A549 (cell line): ENCODE measurements at regions not wholly inside any gene's neighbourhood (a gene's known extent, or its start where the extent isn't known, plus 50 kb on each side); places are given as distances from the start of the nearest gene placed in this dataset.

Experiments
- ATAC-seq, 2 experiments: fragments of 200-7000 bp in 1 of 2; fragments of >200 bp in 1 of 2; cut with Nextera tagmentation in 1 of 2; cut with Tn5 transposase in 1 of 2; 3 replicates each; pipeline versions ENCODE4 v1.8.0 to v1.9.1; 2018 to 2020; ENCODE audit warnings: mild to moderate bottlenecking in 1 of 2, moderate library complexity in 1 of 2
- CTCF ChIA-PET: fragments of 300-600 bp; sonication (Branson Sonifier 250); formaldehyde crosslinking; extraction: SDS; loops from one replicate; lab custom pipeline; 2021; ENCODE audit warnings: antibody characterized with exemption, inconsistent platforms; lab: Yijun Ruan, JAX
- POLR2A ChIA-PET: fragments of 350-600 bp; formaldehyde crosslinking; extraction: SDS; loops from one replicate; lab custom pipeline; 2021; ENCODE audit warnings: antibody characterized with exemption, inconsistent platforms; lab: Yijun Ruan, JAX
- DNase-seq, 2 experiments: peaks; one replicate each; pipeline versions ENCODE4 v3.0.0 to v3.0.0-alpha.2; 2011 to 2016; ENCODE audit warnings: low read depth in 1 of 2, low spot score in 1 of 2
- FAIRE-seq: peaks from 2 replicates; lab custom pipeline; 2011; peaks lifted over from hg19 to GRCh38; lab: Jason Lieb, UNC
- H3K27ac ChIP-seq, 2 experiments: fragments of >200 bp; sonication (Bioruptor Twin); formaldehyde crosslinking; 3 replicates each; pipeline ENCODE4 v1.5.1; 2016 to 2017
- H3K4me1 ChIP-seq: fragments of >200 bp; sonication (Bioruptor Twin); formaldehyde crosslinking; 3 replicates; pipeline ENCODE4 v1.6.1; 2016
- H3K4me2 ChIP-seq: fragments of >200 bp; sonication (Bioruptor Twin); formaldehyde crosslinking; 3 replicates; pipeline ENCODE4 v1.6.1; 2016
- H3K4me3 ChIP-seq: fragments of >200 bp; sonication (Bioruptor Twin); formaldehyde crosslinking; 3 replicates; pipeline ENCODE4 v1.5.1; 2016
- H3K9me3 ChIP-seq: fragments of >200 bp; sonication (Bioruptor Twin); formaldehyde crosslinking; 3 replicates; pipeline ENCODE4 v1.6.1; 2016
- CBX2 ChIP-seq: fragments of 200-600 bp; sonication (generic); IDR thresholded peaks from 2 replicates; pipeline ENCODE4 v1.6.1; 2016; ENCODE audit warnings: low read depth, mild to moderate bottlenecking, borderline replicate concordance
- CBX8 ChIP-seq: fragments of 200-600 bp; sonication (generic); IDR thresholded peaks from 2 replicates; pipeline ENCODE4 v1.6.1; 2016
- EHF ChIP-seq: fragments of 250-450 bp; sonication (Bioruptor Pico); IDR thresholded peaks from 2 replicates; pipeline ENCODE4 v1.5.0; 2020; ENCODE audit warnings: mild to moderate bottlenecking
- ELK1 ChIP-seq: fragments of 150-350 bp; IDR thresholded peaks from 2 replicates; pipeline ENCODE4 v1.6.1; 2014; ENCODE audit warnings: low read depth, mild to moderate bottlenecking, low read length
- FOSB ChIP-seq: fragments of 250-450 bp; sonication (Bioruptor Pico); IDR thresholded peaks from 2 replicates; pipeline ENCODE4 v1.5.0; 2020; ENCODE audit warnings: mild to moderate bottlenecking, moderate library complexity
- GATA3 ChIP-seq: IDR thresholded peaks from 2 replicates; pipeline ENCODE4 v1.6.1; 2012; ENCODE audit warnings: borderline replicate concordance
- HDAC2 ChIP-seq: fragments of 200-600 bp; sonication (generic); IDR thresholded peaks from 2 replicates; pipeline ENCODE4 v1.6.1; 2016
- JUN ChIP-seq, 2 experiments: fragments of >200 bp; sonication (Bioruptor Twin); formaldehyde crosslinking; IDR thresholded peaks; 2 replicates in 1 of 2; 3 replicates in 1 of 2; pipeline ENCODE4 v1.6.1; 2016 to 2017
- KDM1A ChIP-seq: fragments of 200-600 bp; sonication (generic); IDR thresholded peaks from 2 replicates; pipeline ENCODE4 v1.6.1; 2016; ENCODE audit warnings: low read depth, mild to moderate bottlenecking
- MAFK ChIP-seq: fragments of 450-650 bp; IDR thresholded peaks from 2 replicates; pipeline ENCODE4 v1.6.1; 2014; ENCODE audit not compliant: partially characterized antibody
- MAZ ChIP-seq: fragments of 150-350 bp; IDR thresholded peaks from 2 replicates; pipeline ENCODE4 v1.6.1; 2014; ENCODE audit warnings: antibody characterized with exemption, low read depth, low read length, borderline replicate concordance
- MYC ChIP-seq: IDR thresholded peaks from 2 replicates; pipeline ENCODE4 v1.6.1; 2012; ENCODE audit warnings: mild to moderate bottlenecking, inconsistent platforms, low read length, improper control_type of control experiment, borderline replicate concordance
- NFE2L2 ChIP-seq: fragments of 150-350 bp; conservative IDR thresholded peaks from 2 replicates; pipeline ENCODE4 v1.6.1; 2014; ENCODE audit warnings: low read length
- NR3C1 ChIP-seq: fragments of >200 bp; sonication (Bioruptor Twin); formaldehyde crosslinking; IDR thresholded peaks from 3 replicates; pipeline ENCODE4 v1.6.1; 2017
- PHF8 ChIP-seq: fragments of 200-600 bp; sonication (generic); IDR thresholded peaks from 2 replicates; pipeline ENCODE4 v1.6.1; 2016; ENCODE audit warnings: low read depth, mild to moderate bottlenecking, antibody characterized with exemption, moderate library complexity, borderline replicate concordance
- POLR2A ChIP-seq: IDR thresholded peaks from 2 replicates; pipeline ENCODE4 v1.6.1; 2012; ENCODE audit warnings: mild to moderate bottlenecking, low read length
- POLR2AphosphoS2 ChIP-seq: conservative IDR thresholded peaks from 2 replicates; pipeline ENCODE4 v1.6.1; 2012; ENCODE audit warnings: low read length, improper control_type of control experiment, inconsistent platforms
- RARB ChIP-seq: fragments of 250-450 bp; sonication (Bioruptor Pico); IDR thresholded peaks from 2 replicates; pipeline ENCODE4 v1.8.0; 2021; ENCODE audit warnings: mild to moderate bottlenecking, moderate library complexity
- RCOR1 ChIP-seq: fragments of 150-350 bp; IDR thresholded peaks from 2 replicates; pipeline ENCODE4 v1.6.1; 2014; ENCODE audit warnings: antibody characterized with exemption, low read length, low read depth
- REST ChIP-seq: fragments of 200-600 bp; sonication (generic); IDR thresholded peaks from 2 replicates; pipeline ENCODE4 v1.6.1; 2016; ENCODE audit warnings: antibody characterized with exemption, mild to moderate bottlenecking, moderate library complexity
- SREBF2 ChIP-seq: fragments of 450-650 bp; IDR thresholded peaks from 2 replicates; pipeline ENCODE4 v1.6.1; 2014; ENCODE audit warnings: mild to moderate bottlenecking, moderate library complexity
- ZC3H11A ChIP-seq: fragments of 450-650 bp; IDR thresholded peaks from 2 replicates; pipeline ENCODE4 v1.6.1; 2014; ENCODE audit warnings: antibody characterized with exemption, mild to moderate bottlenecking
- ZNF302 ChIP-seq: fragments of 250-450 bp; sonication (Bioruptor Pico); IDR thresholded peaks from 2 replicates; pipeline ENCODE4 v1.9.0; 2021; ENCODE audit warnings: inconsistent platforms, mild to moderate bottlenecking, moderate library complexity
- WGBS: methylation state at CpG from one replicate; pipeline ENCODE4 v1.1.6; 2017; ENCODE audit errors: missing lambda C conversion rate; 5-methylcytosine and 5-hydroxymethylcytosine counted together
- TF ChIP-seq, protein P1 (sequence below): fragments of >200 bp; sonication (Bioruptor Twin); formaldehyde crosslinking; IDR thresholded peaks from 3 replicates; pipeline ENCODE4 v1.5.1; 2016

DNA sequence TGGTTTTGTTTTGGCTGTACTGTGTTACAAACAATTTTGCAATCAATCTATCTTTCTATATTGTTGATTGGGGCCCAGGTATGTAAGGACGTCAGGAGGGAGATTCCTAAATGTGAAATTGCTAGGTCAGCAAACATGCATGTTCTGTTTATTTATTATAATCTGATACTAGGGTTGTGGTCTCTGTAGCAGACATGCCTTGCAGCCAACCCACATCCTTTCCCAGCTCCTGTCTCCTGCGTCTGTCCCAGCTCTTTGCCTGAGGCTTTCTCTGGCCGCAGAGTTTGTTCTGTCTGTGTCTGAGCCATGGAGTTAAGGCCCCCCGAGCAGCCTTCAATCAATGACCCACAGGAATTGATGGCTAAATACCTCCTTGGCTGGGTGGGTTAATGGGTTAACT is 124.0 kb upstream of the ZEB1 start:
- CTCF ChIA-PET, result no interaction called here
- WGBS, result 44% methylated on average over 4 of the region's 4 CpGs
- H3K9me3 ChIP-seq, result no peaks in the 10 kb centered on the region
- H3K4me2 ChIP-seq, result no peak overlapping the region
- FAIRE-seq, result no peak
- no peak for DNase-seq
- POLR2A ChIA-PET, result no interaction called here
- ATAC-seq, result no peak
- TF ChIP-seq REST (no peak), MAFK (peak; percentile 90)
- no peak overlapping the region for H3K4me3 ChIP-seq
- no peak overlapping the region for H3K27ac ChIP-seq
- H3K4me1 ChIP-seq, result no peaks in the 10 kb centered on the region

- WGBS, result 57% methylated on average over 5 of the region's 5 CpGs
- ChIA-PET POLR2A (no interaction called here), CTCF (no interaction called here)
- no peak for DNase-seq
- no peak overlapping the region for H3K27ac ChIP-seq
- no peak for ATAC-seq
- no peak overlapping the region for H3K4me2 ChIP-seq
- H3K9me3 ChIP-seq, result no peaks in the 10 kb centered on the region
- FAIRE-seq, result no peak
- no peak overlapping the region for H3K4me3 ChIP-seq
- no peaks in the 10 kb centered on the region for H3K4me1 ChIP-seq
- no peak for TF ChIP-seq POLR2A
- no peak for TF ChIP-seq NR3C1
- no peak for TF ChIP-seq GATA3
- no peak for TF ChIP-seq RCOR1
- no peak for TF ChIP-seq CBX8
- TF ChIP-seq FOSB (CRISPR knock-in tag), result no peak
- TF ChIP-seq POLR2AphosphoS2, result no peak
- TF ChIP-seq HDAC2, result no peak
- TF ChIP-seq PHF8, result no peak
- TF ChIP-seq EHF, result no peak
- no peak for TF ChIP-seq SREBF2
- no peak for TF ChIP-seq KDM1A
- TF ChIP-seq MAZ, result no peak
- TF ChIP-seq ZC3H11A, result no peak
- TF ChIP-seq CBX2, result no peak
Observed at GRCh38 chr10:31197886-31198285, 121.1 kb upstream of the ZEB1 start.

GRCh38 chr10:31204090-31204489 is 114.9 kb upstream of the ZEB1 start:
- WGBS, result 69% methylated on average over 4 of the region's 4 CpGs
- H3K4me3 ChIP-seq, result no peak overlapping the region
- H3K9me3 ChIP-seq, result peaks cover 2% of the 10 kb centered on the region; the same call in 1 of the 3 replicates
- FAIRE-seq (no peak), DNase-seq (no peak), ATAC-seq (no peak)
- no peak for TF ChIP-seq JUN (IDR thresholded peaks at IDR 0.05)
- TF ChIP-seq REST, result no peak
- no peak for TF ChIP-seq NFE2L2
- no peak for TF ChIP-seq ELK1
- TF ChIP-seq PHF8, result no peak
- TF ChIP-seq ZNF302 (CRISPR knock-in tag), result no peak
- no peak for TF ChIP-seq CBX2
- TF ChIP-seq RARB (CRISPR knock-in tag), result no peak
- TF ChIP-seq MYC, result no peak
- TF ChIP-seq, protein P1, sequence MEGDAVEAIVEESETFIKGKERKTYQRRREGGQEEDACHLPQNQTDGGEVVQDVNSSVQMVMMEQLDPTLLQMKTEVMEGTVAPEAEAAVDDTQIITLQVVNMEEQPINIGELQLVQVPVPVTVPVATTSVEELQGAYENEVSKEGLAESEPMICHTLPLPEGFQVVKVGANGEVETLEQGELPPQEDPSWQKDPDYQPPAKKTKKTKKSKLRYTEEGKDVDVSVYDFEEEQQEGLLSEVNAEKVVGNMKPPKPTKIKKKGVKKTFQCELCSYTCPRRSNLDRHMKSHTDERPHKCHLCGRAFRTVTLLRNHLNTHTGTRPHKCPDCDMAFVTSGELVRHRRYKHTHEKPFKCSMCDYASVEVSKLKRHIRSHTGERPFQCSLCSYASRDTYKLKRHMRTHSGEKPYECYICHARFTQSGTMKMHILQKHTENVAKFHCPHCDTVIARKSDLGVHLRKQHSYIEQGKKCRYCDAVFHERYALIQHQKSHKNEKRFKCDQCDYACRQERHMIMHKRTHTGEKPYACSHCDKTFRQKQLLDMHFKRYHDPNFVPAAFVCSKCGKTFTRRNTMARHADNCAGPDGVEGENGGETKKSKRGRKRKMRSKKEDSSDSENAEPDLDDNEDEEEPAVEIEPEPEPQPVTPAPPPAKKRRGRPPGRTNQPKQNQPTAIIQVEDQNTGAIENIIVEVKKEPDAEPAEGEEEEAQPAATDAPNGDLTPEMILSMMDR, result no peak
- POLR2A ChIA-PET, result no interaction called here
- no peak overlapping the region for H3K27ac ChIP-seq
- H3K4me2 ChIP-seq, result no peak overlapping the region
- CTCF ChIA-PET, result no interaction called here
- H3K4me1 ChIP-seq, result no peaks in the 10 kb centered on the region
